ENCODE measurements at regions not wholly inside any gene's neighbourhood (a gene's known extent, or its start where the extent isn't known, plus 50 kb on each side); places are given as distances from the start of the nearest gene placed in this dataset.

DNA sequence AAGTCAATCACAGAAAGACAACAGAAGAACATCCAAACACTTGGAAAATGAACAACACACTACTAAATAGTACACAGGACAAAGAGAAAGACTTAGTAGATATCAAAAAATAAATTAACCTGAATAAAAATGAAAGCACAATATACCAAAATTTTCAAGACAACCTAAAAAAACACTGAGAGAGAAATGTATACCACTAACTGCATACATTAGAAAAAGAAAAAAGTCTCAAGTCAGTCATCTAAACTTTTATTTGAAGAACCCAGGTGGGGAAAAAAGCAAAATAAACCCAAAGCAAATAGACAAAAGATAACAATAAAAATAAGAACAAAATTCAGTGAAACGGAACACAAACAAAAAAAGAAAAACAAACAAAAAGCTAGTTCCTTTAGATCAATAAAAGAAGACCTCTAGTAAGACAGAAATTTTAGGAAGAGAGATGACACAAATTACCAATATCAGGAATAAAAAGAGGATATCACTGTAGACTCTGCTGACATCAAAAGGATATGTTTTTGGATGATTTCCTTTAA lies 172.8 kb downstream of the TRIM27 start:
- TF ChIP-seq EZH2phosphoT487 (IDR thresholded peaks at IDR 0.05; ENCODE audit: borderline replicate concordance, low read length) (no peak), EZH2 (IDR thresholded peaks at IDR 0.05; ENCODE audit: low read length, unreplicated experiment) (no peak)
- TF ChIP-seq, protein P1, sequence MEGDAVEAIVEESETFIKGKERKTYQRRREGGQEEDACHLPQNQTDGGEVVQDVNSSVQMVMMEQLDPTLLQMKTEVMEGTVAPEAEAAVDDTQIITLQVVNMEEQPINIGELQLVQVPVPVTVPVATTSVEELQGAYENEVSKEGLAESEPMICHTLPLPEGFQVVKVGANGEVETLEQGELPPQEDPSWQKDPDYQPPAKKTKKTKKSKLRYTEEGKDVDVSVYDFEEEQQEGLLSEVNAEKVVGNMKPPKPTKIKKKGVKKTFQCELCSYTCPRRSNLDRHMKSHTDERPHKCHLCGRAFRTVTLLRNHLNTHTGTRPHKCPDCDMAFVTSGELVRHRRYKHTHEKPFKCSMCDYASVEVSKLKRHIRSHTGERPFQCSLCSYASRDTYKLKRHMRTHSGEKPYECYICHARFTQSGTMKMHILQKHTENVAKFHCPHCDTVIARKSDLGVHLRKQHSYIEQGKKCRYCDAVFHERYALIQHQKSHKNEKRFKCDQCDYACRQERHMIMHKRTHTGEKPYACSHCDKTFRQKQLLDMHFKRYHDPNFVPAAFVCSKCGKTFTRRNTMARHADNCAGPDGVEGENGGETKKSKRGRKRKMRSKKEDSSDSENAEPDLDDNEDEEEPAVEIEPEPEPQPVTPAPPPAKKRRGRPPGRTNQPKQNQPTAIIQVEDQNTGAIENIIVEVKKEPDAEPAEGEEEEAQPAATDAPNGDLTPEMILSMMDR (conservative IDR thresholded peaks at IDR 0.05; ENCODE audit: low read depth, low read length), result no peak

Measured in PC-3 (cell line).